Esophagus squamous epithelium (tissue), 4 donors: ENCODE measurements at regions not wholly inside any gene's neighbourhood (a gene's known extent, or its start where the extent isn't known, plus 50 kb on each side); places are given as distances from the start of the nearest gene placed in this dataset.
A peak's percentile ranks its signal among the peaks of the same experiment; 100 is the strongest.

Experiments used
- CTCF ChIP-seq, 6 experiments: fragments of 450-650 bp in 4 of 6; fragments of 200-600 bp in 2 of 6; sonication (generic) in 2 of 6; IDR thresholded peaks; one replicate each; pipeline ENCODE4 v1.5.1; 2016 to 2019; ENCODE audit warnings: antibody characterized with exemption in 6 of 6, mild to moderate bottlenecking in 4 of 6, moderate library complexity in 4 of 6
- POLR2A ChIP-seq, 4 donors: fragments of 450-650 bp; IDR thresholded peaks; one replicate each; pipeline ENCODE4 v1.6.1; 2017; ENCODE audit warnings: antibody characterized with exemption in 4 of 4, mild to moderate bottlenecking in 4 of 4, moderate library complexity in 3 of 4

- TF ChIP-seq CTCF (IDR thresholded peaks at IDR 0.05): peak; percentile 66 to 97 (median 90)
- no peak for TF ChIP-seq POLR2A (IDR thresholded peaks at IDR 0.05)
These were observed 52.0 kb upstream of the THY1 start for GRCh38 chr11:119474682-119475596.
